Astrocyte of the spinal cord (primary cell): ENCODE measurements at regions not wholly inside any gene's neighbourhood (a gene's known extent, or its start where the extent isn't known, plus 50 kb on each side); places are given as distances from the start of the nearest gene placed in this dataset.

Experiments
- DNase-seq: peaks from one replicate; pipeline ENCODE4 v3.0.0; 2011; ENCODE audit warnings: low read depth, low spot score
- H3K4me3 ChIP-seq: 2 replicates; pipeline ENCODE4 v1.5.1; 2011; ENCODE audit warnings: low read depth, mild to moderate bottlenecking, low read length, moderate library complexity
- CTCF ChIP-seq: IDR thresholded peaks from 2 replicates; pipeline ENCODE4 v1.5.1; 2012; ENCODE audit warnings: low read depth, mild to moderate bottlenecking, low read length, inconsistent platforms
- in situ Hi-C: cut with HindIII; loops from 2 replicates; pipeline ENCODE4 v1.10.0; 2017; ENCODE audit warnings: low sequenced_read_pairs

GRCh38 chr12:113612076-113612728, 140.5 kb upstream of the LHX5 start:
- no peak overlapping the region for H3K4me3 ChIP-seq
- DNase-seq, result no peak
- TF ChIP-seq CTCF, result no peak
- in situ Hi-C loops, result no loop called here

- TF ChIP-seq CTCF, result no peak
These were observed 140.0 kb upstream of the LHX5 start for GRCh38 chr12:113611652-113612051.

GRCh38 chr12:113610698-113611097, 139.0 kb upstream of the LHX5 start:
- no peak overlapping the region for H3K4me3 ChIP-seq
- in situ Hi-C loops, result no loop called here
- TF ChIP-seq CTCF, result no peak
- no peak for DNase-seq

More at GRCh38 chr12:113611652-113612051, 140.0 kb upstream of the LHX5 start:
- no peak overlapping the region for H3K4me3 ChIP-seq
- in situ Hi-C loops, result no loop called here
- DNase-seq, result no peak

- DNase-seq, result no peak
- TF ChIP-seq CTCF, result no peak
- H3K4me3 ChIP-seq, result no peak overlapping the region
- in situ Hi-C loops, result no loop called here
These were observed 138.2 kb upstream of the LHX5 start for GRCh38 chr12:113609692-113610469.

- no peak for DNase-seq
- TF ChIP-seq CTCF, result no peak
- in situ Hi-C loops, result no loop called here
- no peak overlapping the region for H3K4me3 ChIP-seq
These were observed 133.0 kb upstream of the LHX5 start for GRCh38 chr12:113604666-113605065.

- in situ Hi-C loops, result no loop called here
- H3K4me3 ChIP-seq, result no peak overlapping the region
- no peak for DNase-seq
- no peak for TF ChIP-seq CTCF
These were observed 130.1 kb upstream of the LHX5 start for GRCh38 chr12:113601656-113602263.
